ENCODE measurements at regions not wholly inside any gene's neighbourhood (a gene's known extent, or its start where the extent isn't known, plus 50 kb on each side); places are given as distances from the start of the nearest gene placed in this dataset.

DNA sequence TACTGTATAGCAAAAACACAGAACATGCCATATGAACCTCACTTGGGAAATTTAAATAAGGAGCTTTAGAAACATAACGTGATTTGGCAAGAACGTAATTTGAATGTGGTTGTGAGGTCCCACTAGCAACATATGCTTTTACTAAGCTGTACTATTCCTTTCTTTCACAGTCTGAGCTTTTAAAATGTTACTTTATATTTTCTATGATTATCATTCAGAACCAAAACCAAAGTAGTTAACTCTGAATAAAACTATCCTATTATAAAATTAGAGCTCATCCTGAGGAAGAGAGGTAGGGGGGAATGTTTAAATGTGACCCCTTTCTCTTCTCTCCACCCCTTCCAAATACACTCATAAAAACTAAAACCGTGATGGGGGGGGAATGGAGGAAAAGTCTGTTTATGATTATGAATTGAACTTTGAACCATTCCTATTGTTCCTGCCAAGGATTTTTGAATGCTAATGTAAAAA, 435.7 kb downstream of the NFIB start:
- in situ Hi-C loops (cut with HindIII; ENCODE audit: extremely low pct_ligation_motif_present, low pct_unique_long_range_greater_than_20kb) (no loop called here), intact Hi-C loops (cut with micrococcal nuclease; ENCODE audit: unreplicated experiment) (no loop called here)
- no peaks in the 10 kb centered on the region for H3K4me1 ChIP-seq (ENCODE audit: insufficient read depth, low read length)
- CTCF ChIA-PET (ENCODE audit: low intra/inter-chr PET ratio, low total read pairs): no interaction called here
- H3K9ac ChIP-seq (ENCODE audit: insufficient read depth, low read depth, low read length): no peak overlapping the region
- peaks cover 6% of the 10 kb centered on the region; the same call in 1 of the 2 replicates for H3K9me3 ChIP-seq (ENCODE audit: low read length)
- H3K4me3 ChIP-seq (replicated peaks in 1 of 3; ENCODE audit: insufficient read depth in 1 of 3, low read depth in 2 of 3, low read length in 3 of 3): no peak overlapping the region
- POLR2A ChIA-PET: no interaction called here
- H3K36me3 ChIP-seq (replicated peaks in 1 of 2; ENCODE audit: control insufficient read depth in 1 of 2, insufficient read depth in 2 of 2, low read length in 2 of 2): no peaks in the 10 kb centered on the region
- no peak for ATAC-seq
- no peaks in the 10 kb centered on the region for H4K20me1 ChIP-seq (ENCODE audit: insufficient read depth, low read length)
- H2AFZ ChIP-seq (ENCODE audit: low read length): no peak overlapping the region
- BruUV-seq (replicated peaks): no TSS peak
- no peak for FAIRE-seq
- no peak for TF ChIP-seq ZBTB7B (CRISPR knock-in tag; IDR thresholded peaks at IDR 0.05)
- TF ChIP-seq, protein P1, sequence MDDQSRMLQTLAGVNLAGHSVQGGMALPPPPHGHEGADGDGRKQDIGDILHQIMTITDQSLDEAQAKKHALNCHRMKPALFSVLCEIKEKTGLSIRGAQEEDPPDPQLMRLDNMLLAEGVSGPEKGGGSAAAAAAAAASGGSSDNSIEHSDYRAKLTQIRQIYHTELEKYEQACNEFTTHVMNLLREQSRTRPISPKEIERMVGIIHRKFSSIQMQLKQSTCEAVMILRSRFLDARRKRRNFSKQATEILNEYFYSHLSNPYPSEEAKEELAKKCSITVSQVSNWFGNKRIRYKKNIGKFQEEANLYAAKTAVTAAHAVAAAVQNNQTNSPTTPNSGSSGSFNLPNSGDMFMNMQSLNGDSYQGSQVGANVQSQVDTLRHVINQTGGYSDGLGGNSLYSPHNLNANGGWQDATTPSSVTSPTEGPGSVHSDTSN (CRISPR knock-in tag; IDR thresholded peaks at IDR 0.05; ENCODE audit: borderline replicate concordance): no peak
- no peak for TF ChIP-seq ZNF20 (CRISPR knock-in tag; IDR thresholded peaks at IDR 0.05)
- no peak for TF ChIP-seq HOXA7 (CRISPR knock-in tag; IDR thresholded peaks at IDR 0.05)
- TF ChIP-seq, protein P2, sequence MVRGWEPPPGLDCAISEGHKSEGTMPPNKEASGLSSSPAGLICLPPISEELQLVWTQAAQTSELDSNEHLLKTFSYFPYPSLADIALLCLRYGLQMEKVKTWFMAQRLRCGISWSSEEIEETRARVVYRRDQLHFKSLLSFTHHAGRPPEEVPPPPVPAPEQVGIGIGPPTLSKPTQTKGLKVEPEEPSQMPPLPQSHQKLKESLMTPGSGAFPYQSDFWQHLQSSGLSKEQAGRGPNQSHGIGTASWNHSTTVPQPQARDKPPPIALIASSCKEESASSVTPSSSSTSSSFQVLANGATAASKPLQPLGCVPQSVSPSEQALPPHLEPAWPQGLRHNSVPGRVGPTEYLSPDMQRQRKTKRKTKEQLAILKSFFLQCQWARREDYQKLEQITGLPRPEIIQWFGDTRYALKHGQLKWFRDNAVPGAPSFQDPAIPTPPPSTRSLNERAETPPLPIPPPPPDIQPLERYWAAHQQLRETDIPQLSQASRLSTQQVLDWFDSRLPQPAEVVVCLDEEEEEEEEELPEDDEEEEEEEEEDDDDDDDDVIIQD (CRISPR knock-in tag; IDR thresholded peaks at IDR 0.05; ENCODE audit: low read depth): no peak
- no peak for TF ChIP-seq ZBTB21 (CRISPR knock-in tag; IDR thresholded peaks at IDR 0.05)
- TF ChIP-seq, protein P3, sequence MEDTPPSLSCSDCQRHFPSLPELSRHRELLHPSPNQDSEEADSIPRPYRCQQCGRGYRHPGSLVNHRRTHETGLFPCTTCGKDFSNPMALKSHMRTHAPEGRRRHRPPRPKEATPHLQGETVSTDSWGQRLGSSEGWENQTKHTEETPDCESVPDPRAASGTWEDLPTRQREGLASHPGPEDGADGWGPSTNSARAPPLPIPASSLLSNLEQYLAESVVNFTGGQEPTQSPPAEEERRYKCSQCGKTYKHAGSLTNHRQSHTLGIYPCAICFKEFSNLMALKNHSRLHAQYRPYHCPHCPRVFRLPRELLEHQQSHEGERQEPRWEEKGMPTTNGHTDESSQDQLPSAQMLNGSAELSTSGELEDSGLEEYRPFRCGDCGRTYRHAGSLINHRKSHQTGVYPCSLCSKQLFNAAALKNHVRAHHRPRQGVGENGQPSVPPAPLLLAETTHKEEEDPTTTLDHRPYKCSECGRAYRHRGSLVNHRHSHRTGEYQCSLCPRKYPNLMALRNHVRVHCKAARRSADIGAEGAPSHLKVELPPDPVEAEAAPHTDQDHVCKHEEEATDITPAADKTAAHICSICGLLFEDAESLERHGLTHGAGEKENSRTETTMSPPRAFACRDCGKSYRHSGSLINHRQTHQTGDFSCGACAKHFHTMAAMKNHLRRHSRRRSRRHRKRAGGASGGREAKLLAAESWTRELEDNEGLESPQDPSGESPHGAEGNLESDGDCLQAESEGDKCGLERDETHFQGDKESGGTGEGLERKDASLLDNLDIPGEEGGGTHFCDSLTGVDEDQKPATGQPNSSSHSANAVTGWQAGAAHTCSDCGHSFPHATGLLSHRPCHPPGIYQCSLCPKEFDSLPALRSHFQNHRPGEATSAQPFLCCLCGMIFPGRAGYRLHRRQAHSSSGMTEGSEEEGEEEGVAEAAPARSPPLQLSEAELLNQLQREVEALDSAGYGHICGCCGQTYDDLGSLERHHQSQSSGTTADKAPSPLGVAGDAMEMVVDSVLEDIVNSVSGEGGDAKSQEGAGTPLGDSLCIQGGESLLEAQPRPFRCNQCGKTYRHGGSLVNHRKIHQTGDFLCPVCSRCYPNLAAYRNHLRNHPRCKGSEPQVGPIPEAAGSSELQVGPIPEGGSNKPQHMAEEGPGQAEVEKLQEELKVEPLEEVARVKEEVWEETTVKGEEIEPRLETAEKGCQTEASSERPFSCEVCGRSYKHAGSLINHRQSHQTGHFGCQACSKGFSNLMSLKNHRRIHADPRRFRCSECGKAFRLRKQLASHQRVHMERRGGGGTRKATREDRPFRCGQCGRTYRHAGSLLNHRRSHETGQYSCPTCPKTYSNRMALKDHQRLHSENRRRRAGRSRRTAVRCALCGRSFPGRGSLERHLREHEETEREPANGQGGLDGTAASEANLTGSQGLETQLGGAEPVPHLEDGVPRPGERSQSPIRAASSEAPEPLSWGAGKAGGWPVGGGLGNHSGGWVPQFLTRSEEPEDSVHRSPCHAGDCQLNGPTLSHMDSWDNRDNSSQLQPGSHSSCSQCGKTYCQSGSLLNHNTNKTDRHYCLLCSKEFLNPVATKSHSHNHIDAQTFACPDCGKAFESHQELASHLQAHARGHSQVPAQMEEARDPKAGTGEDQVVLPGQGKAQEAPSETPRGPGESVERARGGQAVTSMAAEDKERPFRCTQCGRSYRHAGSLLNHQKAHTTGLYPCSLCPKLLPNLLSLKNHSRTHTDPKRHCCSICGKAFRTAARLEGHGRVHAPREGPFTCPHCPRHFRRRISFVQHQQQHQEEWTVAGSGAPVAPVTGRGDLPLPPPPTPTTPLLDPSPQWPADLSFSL (CRISPR knock-in tag; IDR thresholded peaks at IDR 0.05): no peak
- WGBS (ENCODE audit: low lambda C conversion rate): under 1% methylated on average over 3 of the region's 3 CpGs
- no peak overlapping the region for H3K27ac ChIP-seq (ENCODE audit: extremely low read length, insufficient read depth, low read length)
- DNase-seq (ENCODE audit: low spot score): no peak
- H3K79me2 ChIP-seq (ENCODE audit: insufficient read depth, low read length): no peaks in the 10 kb centered on the region
- H3K4me2 ChIP-seq (ENCODE audit: low read depth, low read length): no peak overlapping the region
- H3K27me3 ChIP-seq (ENCODE audit: control insufficient read depth in 1 of 2, insufficient read depth in 2 of 2, low read length in 2 of 2): no peaks in the 10 kb centered on the region; a peak in 1 of 5 replicates
